SJCRH30 (cell line): ENCODE measurements at regions not wholly inside any gene's neighbourhood (a gene's known extent, or its start where the extent isn't known, plus 50 kb on each side); places are given as distances from the start of the nearest gene placed in this dataset.

Source experiments
- DNase-seq, 2 experiments: peaks; one replicate each; pipeline ENCODE4 v3.0.0-alpha.2; 2015 to 2020
- H3K27ac ChIP-seq: fragments of 250-450 bp; sonication (Bioruptor Pico); 2 replicates; pipeline ENCODE4 v1.5.1; 2020; ENCODE audit warnings: mild to moderate bottlenecking, moderate library complexity
- H3K27me3 ChIP-seq: fragments of 250-450 bp; sonication (Bioruptor Pico); 2 replicates; pipeline ENCODE4 v1.5.1; 2020; ENCODE audit warnings: mild to moderate bottlenecking, moderate library complexity
- H3K36me3 ChIP-seq: fragments of 250-450 bp; sonication (Bioruptor Pico); 2 replicates; pipeline ENCODE4 v1.5.1; 2020; ENCODE audit warnings: mild to moderate bottlenecking, moderate library complexity
- H3K4me1 ChIP-seq: fragments of 250-450 bp; sonication (Bioruptor Pico); 2 replicates; pipeline ENCODE4 v1.5.1; 2020; ENCODE audit warnings: mild to moderate bottlenecking, moderate library complexity
- H3K4me3 ChIP-seq: fragments of 250-450 bp; sonication (Bioruptor Pico); 2 replicates; pipeline ENCODE4 v1.5.1; 2020; ENCODE audit warnings: mild to moderate bottlenecking, moderate library complexity
- H3K9me3 ChIP-seq: fragments of 250-450 bp; sonication (Bioruptor Pico); replicated peaks from 2 replicates; pipeline ENCODE4 v1.5.1; 2020; ENCODE audit warnings: mild to moderate bottlenecking, moderate library complexity

GRCh38 chr5:129163810-129164378, 69.3 kb downstream of the ISOC1 start:
- Histone ChIP-seq H3K27me3 (no peaks in the 10 kb centered on the region), H3K4me1 (no peaks in the 10 kb centered on the region), H3K36me3 (no peaks in the 10 kb centered on the region), H3K9me3 (no peaks in the 10 kb centered on the region), H3K27ac (no peak overlapping the region), H3K4me3 (no peak overlapping the region)
- DNase-seq, result no peak

- no peak for DNase-seq
- Histone ChIP-seq H3K4me1 (no peaks in the 10 kb centered on the region), H3K27ac (no peak overlapping the region), H3K36me3 (no peaks in the 10 kb centered on the region), H3K27me3 (no peaks in the 10 kb centered on the region), H3K4me3 (no peak overlapping the region), H3K9me3 (no peaks in the 10 kb centered on the region)
These were observed 75.5 kb downstream of the ISOC1 start for GRCh38 chr5:129170050-129170449.

DNA sequence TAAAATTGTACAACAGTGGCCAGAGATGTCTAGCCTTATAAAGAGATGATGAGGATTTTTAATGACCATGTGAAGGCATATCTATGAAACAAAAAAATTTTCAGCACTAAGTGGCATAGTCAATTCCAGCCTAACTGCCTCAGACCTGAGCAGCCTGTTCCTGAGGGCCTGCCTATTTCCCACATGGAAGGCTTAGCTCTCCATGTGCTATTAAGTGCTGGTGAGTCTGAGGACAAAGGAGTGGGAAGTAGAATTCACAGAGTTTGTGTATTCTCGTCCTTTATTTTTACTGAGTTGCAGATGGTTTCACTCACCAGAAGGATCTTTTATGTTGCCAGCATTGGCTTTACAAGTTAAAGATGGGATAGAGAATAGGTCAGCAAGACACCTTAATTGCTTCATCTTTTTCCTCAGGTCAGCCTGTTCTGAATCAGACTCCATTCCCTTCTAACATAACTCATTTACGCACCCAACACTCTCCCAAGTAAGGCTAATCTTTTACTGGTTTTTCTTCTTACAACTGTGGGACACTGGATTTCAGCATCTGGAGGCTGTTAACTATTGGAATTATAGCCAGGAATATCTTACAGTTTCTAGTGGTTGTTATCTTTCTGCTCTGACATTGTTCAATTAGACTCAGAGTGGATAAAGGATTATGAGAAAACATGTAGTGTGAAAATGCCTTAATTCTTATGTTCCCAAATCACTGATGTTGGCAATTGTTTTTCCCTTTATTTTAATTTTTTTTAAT, 76.8 kb downstream of the ISOC1 start:
- no peaks in the 10 kb centered on the region for H3K9me3 ChIP-seq
- no peak for DNase-seq
- H3K27me3 ChIP-seq, result no peaks in the 10 kb centered on the region
- H3K27ac ChIP-seq, result no peak overlapping the region
- no peaks in the 10 kb centered on the region for H3K36me3 ChIP-seq
- H3K4me1 ChIP-seq, result no peaks in the 10 kb centered on the region
- H3K4me3 ChIP-seq, result no peak overlapping the region

DNA sequence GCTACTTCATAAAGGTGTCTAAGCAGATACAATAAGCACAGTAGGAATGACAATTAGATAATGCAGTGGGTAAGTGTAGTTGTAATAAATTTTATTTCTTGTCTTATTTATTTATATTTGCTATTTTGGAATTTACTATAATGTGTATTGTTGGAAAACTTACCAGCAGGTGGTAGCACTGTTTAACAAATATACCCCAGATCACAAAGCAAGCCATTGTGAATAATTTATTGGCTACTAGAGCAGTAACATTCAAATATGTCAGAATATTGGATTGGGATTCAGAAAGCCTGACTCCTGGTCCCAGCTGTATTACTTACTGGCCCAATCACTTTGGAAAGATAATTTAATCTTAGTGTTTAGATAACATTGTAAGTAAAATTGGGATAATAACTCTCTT, 78.0 kb downstream of the ISOC1 start:
- Histone ChIP-seq H3K36me3 (no peaks in the 10 kb centered on the region), H3K9me3 (no peaks in the 10 kb centered on the region), H3K4me3 (no peak overlapping the region), H3K27me3 (no peaks in the 10 kb centered on the region), H3K4me1 (no peaks in the 10 kb centered on the region), H3K27ac (no peak overlapping the region)
- DNase-seq, result peak in 1 of 2 experiments; percentile 20

DNA sequence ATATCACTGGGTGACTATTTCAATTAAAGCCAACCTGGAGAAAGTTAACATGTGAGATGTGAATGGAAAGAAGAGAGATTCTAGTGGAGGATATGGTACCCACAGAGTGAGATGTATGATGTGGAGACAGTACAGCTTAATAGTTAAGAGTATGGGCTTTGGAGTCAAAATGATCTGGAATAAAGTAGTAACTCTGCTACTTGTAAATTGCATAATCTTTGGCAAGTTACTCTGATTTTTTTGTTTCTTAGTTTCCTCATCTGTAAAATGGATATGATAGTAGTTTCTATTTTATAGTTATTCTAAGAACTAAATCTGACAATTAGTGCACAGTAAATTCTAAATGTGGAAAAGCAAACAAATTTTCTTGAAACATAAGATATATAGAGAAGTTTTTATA, 79.2 kb downstream of the ISOC1 start:
- H3K4me3 ChIP-seq, result no peak overlapping the region
- no peak overlapping the region for H3K27ac ChIP-seq
- DNase-seq, result no peak
- no peaks in the 10 kb centered on the region for H3K36me3 ChIP-seq
- H3K27me3 ChIP-seq, result no peaks in the 10 kb centered on the region
- H3K4me1 ChIP-seq, result no peaks in the 10 kb centered on the region
- H3K9me3 ChIP-seq, result no peaks in the 10 kb centered on the region

- no peaks in the 10 kb centered on the region for H3K27me3 ChIP-seq
These were observed 79.9 kb downstream of the ISOC1 start for GRCh38 chr5:129174480-129174879.

DNA sequence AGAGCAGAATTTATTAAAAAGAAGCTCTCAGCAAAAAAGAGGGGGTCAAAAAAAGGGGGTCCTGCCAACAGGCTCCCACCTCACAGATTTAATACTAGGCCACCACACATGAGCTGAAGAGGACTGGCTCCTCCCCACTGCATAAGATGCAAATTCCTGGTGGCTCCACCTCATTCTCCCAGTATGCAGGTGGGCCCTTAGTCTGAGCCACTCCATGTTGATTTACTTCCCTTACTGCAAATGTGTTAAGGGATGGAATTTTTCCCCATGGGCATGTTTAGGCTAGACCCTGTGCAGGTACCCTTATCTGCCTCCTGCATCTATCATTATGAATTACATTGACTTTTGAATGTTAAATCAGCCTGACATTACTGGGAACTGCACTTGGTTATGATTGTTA, 82.9 kb downstream of the ISOC1 start:
- Histone ChIP-seq H3K27me3 (no peaks in the 10 kb centered on the region), H3K36me3 (no peaks in the 10 kb centered on the region), H3K4me1 (no peaks in the 10 kb centered on the region), H3K27ac (no peak overlapping the region), H3K9me3 (no peaks in the 10 kb centered on the region), H3K4me3 (no peak overlapping the region)
- no peak for DNase-seq

More at GRCh38 chr5:129174480-129174879, 79.9 kb downstream of the ISOC1 start:
- DNase-seq, result no peak
- no peak overlapping the region for H3K4me3 ChIP-seq
- no peaks in the 10 kb centered on the region for H3K36me3 ChIP-seq
- H3K4me1 ChIP-seq, result no peaks in the 10 kb centered on the region
- H3K9me3 ChIP-seq, result no peaks in the 10 kb centered on the region
- H3K27ac ChIP-seq, result no peak overlapping the region

DNA sequence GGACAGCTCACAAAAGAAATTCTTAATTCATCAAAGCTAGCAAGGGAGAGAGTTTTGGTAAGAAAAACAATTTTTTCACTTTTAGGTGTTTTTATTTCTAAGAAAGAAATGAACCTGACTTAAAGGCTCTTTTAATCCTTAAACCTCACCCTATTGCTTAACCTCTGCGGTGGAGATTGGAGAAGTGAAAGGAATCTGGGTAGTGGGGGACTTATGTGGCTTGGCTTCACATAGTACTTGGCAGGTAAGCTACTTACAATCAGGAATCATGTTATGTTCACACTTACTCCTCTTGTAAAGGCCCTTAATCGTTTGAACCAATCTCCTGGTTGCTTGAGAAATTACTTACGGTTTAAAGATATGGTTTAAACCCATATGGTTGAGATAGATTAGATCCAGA, 104.8 kb downstream of the ISOC1 start:
- H3K9me3 ChIP-seq, result no peaks in the 10 kb centered on the region
- no peak overlapping the region for H3K27ac ChIP-seq
- H3K4me1 ChIP-seq, result no peaks in the 10 kb centered on the region
- no peaks in the 10 kb centered on the region for H3K36me3 ChIP-seq
- DNase-seq, result no peak
- H3K4me3 ChIP-seq, result no peak overlapping the region
- no peaks in the 10 kb centered on the region for H3K27me3 ChIP-seq

- no peak for DNase-seq
- no peaks in the 10 kb centered on the region for H3K36me3 ChIP-seq
- H3K4me1 ChIP-seq, result no peaks in the 10 kb centered on the region
- no peak overlapping the region for H3K27ac ChIP-seq
- H3K4me3 ChIP-seq, result no peak overlapping the region
- H3K27me3 ChIP-seq, result no peaks in the 10 kb centered on the region
- no peaks in the 10 kb centered on the region for H3K9me3 ChIP-seq
These were observed 110.0 kb downstream of the ISOC1 start for GRCh38 chr5:129204525-129204924.

DNA sequence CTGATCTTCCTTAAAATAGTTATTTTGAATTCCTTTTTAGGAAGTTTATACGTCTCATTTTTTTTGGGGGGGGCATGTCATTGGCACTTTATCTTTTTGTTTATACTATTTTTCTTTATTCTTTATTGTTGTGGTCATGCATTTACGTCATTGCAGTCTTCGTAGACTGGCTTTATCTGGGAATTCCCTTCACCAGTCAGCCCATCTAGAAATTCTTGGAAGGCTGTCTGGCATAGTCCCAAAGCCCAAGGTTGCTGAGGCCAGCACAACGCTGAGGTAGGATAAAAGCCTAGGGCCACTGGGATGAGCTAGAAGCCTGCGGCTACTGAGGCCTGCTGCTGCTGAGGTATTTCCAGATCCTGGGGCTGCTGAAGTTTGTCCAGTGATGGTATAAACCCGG, 121.5 kb downstream of the ISOC1 start:
- Histone ChIP-seq H3K27me3 (no peaks in the 10 kb centered on the region), H3K9me3 (no peaks in the 10 kb centered on the region), H3K4me1 (no peaks in the 10 kb centered on the region), H3K36me3 (no peaks in the 10 kb centered on the region), H3K4me3 (no peak overlapping the region), H3K27ac (no peak overlapping the region)
- DNase-seq, result peak in 1 of 2 experiments; percentile 2

DNA sequence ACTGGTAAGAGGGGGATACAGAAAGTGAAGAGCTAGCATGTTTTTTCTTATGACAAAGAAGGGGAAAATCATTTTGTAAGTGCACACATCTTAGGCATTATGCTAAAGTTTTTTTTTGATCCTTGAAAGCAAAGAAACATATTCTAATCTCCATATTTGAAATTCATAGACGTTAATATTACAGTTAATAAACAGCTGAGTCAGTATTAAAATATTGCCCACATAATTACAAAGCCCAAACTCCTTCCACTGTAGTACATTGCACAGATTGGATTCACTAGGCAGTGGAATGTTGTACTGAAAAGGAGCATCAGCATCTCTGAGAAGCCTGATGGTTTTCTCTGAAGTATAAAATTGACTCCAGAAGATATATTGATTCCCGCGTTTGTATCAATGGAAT, 122.6 kb downstream of the ISOC1 start:
- H3K9me3 ChIP-seq, result no peaks in the 10 kb centered on the region
- DNase-seq, result no peak
- no peaks in the 10 kb centered on the region for H3K4me1 ChIP-seq
- H3K36me3 ChIP-seq, result no peaks in the 10 kb centered on the region
- no peak overlapping the region for H3K27ac ChIP-seq
- no peaks in the 10 kb centered on the region for H3K27me3 ChIP-seq
- no peak overlapping the region for H3K4me3 ChIP-seq

DNA sequence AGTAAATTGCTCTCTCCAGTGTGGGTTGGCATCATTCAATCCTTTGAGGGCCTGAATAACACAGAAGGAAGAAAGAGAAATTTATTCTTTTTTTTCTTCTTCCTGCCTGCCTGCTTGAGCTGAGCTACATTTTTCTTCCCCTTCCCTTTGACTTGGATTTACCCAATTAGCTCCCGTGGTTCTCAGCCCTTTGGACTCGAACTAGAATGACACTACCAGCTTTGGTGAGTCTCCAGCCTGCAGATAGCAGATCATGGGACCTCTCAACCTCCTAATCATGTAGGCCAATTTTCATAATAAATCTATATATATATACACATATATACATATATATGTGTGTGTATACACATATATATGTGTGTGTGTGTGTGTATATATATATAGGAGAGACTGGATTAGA, 128.6 kb downstream of the ISOC1 start:
- Histone ChIP-seq H3K27me3 (no peaks in the 10 kb centered on the region; the same call in 1 of the 2 replicates), H3K36me3 (no peaks in the 10 kb centered on the region), H3K4me1 (no peaks in the 10 kb centered on the region), H3K9me3 (no peaks in the 10 kb centered on the region), H3K4me3 (no peak overlapping the region), H3K27ac (no peak overlapping the region)
- DNase-seq, result no peak

DNA sequence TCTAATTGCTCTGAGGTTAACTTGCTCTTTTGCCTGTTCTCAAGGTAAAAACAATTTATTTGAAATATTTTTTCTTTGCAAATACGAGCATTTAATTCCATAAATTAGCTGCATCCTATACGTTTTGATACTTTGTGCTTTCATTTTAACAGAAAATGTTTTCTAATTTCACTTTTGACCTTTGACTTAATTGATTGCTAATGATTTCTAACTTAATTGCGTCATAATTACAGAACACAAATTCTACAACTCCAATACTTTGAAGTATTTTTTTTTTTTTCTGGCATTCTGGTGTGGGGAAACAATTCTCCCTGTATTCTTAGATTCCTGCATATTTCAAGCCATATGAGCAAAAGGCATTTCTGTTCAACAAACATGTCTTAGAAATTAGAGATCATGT, 134.0 kb downstream of the ISOC1 start:
- H3K36me3 ChIP-seq, result no peaks in the 10 kb centered on the region
- H3K4me1 ChIP-seq, result no peaks in the 10 kb centered on the region
- DNase-seq, result no peak
- H3K4me3 ChIP-seq, result no peak overlapping the region
- H3K27ac ChIP-seq, result no peak overlapping the region
- H3K9me3 ChIP-seq, result no peaks in the 10 kb centered on the region
- H3K27me3 ChIP-seq, result no peaks in the 10 kb centered on the region; the same call in 1 of the 2 replicates

DNA sequence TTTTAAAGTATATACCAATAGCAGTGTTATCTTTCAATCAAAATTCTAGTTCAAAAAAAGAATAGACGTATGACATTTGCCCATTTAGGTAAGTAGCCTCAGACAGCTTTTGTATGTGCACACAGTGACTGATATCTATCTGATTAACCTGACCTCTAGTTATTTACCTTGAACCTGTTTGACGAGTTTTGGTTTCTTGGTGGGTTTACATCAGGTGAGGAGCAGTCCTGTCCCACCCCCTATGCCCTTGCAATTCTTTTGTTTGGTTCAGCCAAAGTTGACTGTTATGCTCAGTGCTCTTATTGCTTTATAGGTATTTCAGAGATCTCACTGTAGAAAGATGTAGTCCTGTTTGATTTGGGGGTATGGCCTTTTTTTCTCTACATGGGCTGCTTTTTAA, 147.2 kb downstream of the ISOC1 start:
- no peak for DNase-seq
- no peaks in the 10 kb centered on the region for H3K9me3 ChIP-seq
- no peaks in the 10 kb centered on the region for H3K27me3 ChIP-seq
- H3K4me3 ChIP-seq, result no peak overlapping the region
- H3K4me1 ChIP-seq, result peaks cover 13% of the 10 kb centered on the region
- no peak overlapping the region for H3K27ac ChIP-seq
- no peaks in the 10 kb centered on the region for H3K36me3 ChIP-seq

DNA sequence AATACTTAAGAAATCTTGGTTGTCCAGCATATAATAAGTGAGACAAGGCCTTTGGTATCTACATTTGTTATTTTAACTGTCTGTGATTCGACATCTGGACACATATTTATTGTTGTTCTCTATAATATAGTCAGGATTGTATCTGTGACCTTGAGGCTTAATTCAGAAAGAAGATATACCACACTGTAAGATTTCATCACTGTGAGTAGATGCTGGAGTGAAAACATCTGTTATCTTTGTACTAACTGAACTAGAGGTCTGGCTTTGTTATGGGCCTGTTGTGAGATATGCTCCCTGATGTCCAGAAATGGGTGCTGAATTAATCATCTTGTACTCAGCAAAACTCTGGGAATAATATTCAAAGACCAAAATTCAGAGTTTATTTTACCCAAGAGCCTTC, 148.5 kb downstream of the ISOC1 start:
- no peaks in the 10 kb centered on the region for H3K36me3 ChIP-seq
- DNase-seq, result peak in 1 of 2 experiments; percentile 6
- H3K27ac ChIP-seq, result no peak overlapping the region
- no peaks in the 10 kb centered on the region for H3K27me3 ChIP-seq
- H3K4me1 ChIP-seq, result peaks cover 13% of the 10 kb centered on the region
- H3K4me3 ChIP-seq, result no peak overlapping the region
- H3K9me3 ChIP-seq, result no peaks in the 10 kb centered on the region

- Histone ChIP-seq H3K4me3 (no peak overlapping the region), H3K36me3 (no peaks in the 10 kb centered on the region), H3K9me3 (no peaks in the 10 kb centered on the region), H3K27ac (no peak overlapping the region), H3K4me1 (peaks cover 13% of the 10 kb centered on the region), H3K27me3 (no peaks in the 10 kb centered on the region)
- no peak for DNase-seq
These were observed 149.9 kb downstream of the ISOC1 start for GRCh38 chr5:129244478-129244877.
